ENCODE measurements at regions not wholly inside any gene's neighbourhood (a gene's known extent, or its start where the extent isn't known, plus 50 kb on each side); places are given as distances from the start of the nearest gene placed in this dataset.

- no peak for TF ChIP-seq CTCF (optimal IDR thresholded peaks at IDR 0.05 in 1 of 3, IDR thresholded peaks at IDR 0.05 in 1 of 3, conservative IDR thresholded peaks at IDR 0.05 in 1 of 3; ENCODE audit: extremely low read depth in 1 of 3, insufficient read depth in 2 of 3, low read length in 3 of 3)
- TF ChIP-seq EZH2 (IDR thresholded peaks at IDR 0.05; ENCODE audit: low read length) = no peak
Measured at GRCh38 chr9:85278769-85279168, 463.0 kb downstream of the AGTPBP1 start.
